HG02938 (cell line): ENCODE measurements at regions not wholly inside any gene's neighbourhood (a gene's known extent, or its start where the extent isn't known, plus 50 kb on each side); places are given as distances from the start of the nearest gene placed in this dataset.

Experiments used
- ATAC-seq: cut with Tn5 transposase; IDR thresholded peaks from one replicate; pipeline ENCODE4 v1.9.1; 2021; ENCODE audit warnings: mild to moderate bottlenecking, moderate library complexity; ENCODE audit not compliant: unreplicated experiment

DNA sequence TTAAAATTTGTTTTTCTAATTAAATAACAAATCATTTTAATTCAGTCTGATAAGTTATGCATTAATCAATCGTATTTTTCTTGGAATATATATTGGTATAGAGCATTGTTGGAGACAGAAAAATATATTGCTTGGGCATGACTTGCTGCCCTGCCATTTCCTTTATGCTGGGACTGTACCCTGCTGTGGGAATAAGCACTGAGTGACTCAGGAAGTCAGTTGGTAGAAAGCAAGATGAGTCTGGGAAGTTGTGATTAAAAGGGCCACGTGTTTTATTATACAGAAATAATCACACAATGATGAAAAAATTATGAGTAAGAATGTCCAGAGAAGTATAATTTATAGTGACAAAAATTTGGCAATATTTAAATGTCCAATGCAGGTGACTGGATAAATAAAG, 139.5 kb downstream of the KIF18A start:
- no peak for ATAC-seq

DNA sequence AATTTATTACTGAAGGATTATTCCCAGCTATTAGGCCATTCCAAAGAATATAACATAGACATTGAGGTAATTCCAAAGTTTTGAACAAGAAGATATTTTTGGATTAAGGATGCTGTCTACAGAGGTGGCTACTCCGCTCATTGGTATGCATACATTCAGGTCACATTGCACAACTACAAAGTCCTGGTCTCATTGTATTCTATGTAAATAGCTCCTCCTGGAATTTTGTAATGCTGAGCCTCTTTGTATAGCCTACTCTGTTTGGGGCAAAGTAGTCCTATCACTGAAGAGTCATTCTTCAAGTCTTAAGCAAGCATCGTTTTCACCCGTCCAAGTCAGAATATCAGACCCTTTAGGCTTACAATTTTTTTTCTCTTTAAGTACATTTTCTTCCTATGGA, 142.4 kb downstream of the KIF18A start:
- no peak for ATAC-seq

DNA sequence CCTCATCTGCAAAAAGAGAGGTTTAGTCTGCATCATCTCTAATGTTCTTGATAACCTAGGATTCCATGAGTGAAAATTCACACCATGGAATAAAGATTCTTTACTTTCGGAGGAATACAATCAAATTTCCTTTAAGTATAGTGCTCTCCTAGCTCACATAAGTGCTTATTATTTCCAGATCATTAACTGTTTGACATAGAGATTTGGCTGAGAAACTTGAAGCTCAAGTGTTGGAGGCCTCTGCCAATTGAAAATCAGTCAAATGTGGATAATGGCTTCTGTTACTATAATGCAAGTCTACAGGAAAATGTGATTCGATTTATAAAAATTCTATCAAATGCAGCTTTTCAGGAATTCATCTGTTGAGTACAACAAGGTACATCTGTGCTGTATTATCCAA, 144.6 kb downstream of the KIF18A start:
- no peak for ATAC-seq

DNA sequence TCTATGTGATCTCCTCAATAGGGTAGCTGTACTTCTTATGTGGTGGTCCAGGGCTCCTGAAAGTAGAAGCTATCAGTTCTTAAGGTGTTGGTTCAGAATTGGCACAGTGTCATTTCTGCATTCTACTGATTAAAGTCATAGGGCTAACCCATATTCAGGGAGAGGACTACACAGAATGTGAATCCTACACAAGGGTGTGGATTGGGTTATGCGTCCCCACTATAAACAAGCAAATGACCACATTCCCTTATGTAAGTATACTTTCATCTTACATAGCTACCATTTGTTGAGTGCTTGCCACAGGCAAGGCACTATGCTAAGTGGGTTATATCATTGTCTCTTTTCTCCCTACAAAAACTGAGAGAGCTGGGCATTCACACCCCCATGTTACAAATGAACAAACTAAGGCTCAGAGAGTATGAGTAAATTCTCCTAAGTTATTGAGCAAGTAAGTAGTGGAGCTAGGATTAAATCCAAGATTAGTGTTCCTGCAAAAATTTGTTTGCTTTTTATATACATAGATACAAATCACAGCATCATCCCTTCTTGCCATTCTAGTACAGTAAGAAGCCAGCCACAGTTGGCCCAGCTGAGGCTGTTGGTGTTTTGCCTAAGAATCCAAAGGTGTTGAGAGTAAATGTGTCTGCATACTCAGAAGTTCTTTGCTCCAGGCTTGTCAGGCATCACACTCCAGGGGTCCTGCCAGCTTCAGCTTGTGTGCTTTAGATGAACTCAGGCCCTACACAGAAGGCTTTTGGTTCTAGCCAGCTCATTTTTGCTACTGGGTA, 157.8 kb downstream of the KIF18A start:
- ATAC-seq = no peak

DNA sequence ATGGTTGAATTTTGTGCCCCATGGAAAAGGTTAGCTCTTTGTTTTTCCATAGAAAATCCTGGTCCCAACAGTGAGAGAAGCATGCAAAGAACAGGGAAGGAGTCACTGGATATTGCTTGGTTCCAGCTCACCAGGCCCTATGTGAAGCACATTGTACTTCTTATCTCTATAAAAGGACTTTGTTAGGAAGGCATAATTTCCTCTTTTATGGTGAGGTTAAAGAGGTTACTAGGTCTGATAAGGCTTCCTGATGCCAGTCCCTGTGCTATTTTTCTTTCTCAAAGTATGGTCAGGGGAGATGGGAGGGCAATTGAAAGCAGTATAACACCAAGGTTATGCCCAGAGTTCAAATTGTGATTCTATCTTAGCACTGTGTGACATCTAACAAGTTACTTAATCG, 162.6 kb downstream of the KIF18A start:
- ATAC-seq = no peak

DNA sequence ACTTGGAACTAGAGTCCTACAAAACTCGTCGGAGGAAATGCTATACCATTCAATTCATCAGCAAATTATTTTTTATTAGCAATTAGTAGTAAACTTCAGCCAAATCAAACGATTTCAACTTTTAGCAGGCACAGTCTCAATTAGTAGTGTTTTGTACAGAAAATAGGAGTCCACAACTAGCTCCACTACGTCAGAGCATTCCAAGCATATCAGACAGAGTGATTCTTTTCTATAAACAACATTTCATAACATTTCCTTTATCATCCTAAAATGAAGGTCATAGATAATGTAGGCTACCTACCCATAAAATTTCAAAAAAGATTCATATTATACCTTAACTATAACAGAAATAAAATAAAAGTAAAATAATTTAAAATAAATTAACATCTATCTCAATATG, 169.9 kb downstream of the KIF18A start:
- no peak for ATAC-seq

DNA sequence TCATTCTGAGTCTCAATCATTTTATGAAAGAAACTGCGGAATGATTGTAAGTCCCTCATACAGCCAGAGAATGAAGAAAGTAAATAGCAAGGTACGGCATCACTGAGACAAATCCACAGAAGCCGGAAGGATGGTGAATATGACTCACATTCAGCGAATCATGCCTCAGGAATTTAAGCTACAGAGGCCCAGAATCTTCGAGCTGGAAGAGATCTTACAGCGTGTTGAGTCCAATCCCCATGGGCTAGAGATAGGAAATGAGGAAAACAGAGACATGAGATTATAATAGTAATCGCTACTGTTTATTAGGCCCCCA, 173.2 kb downstream of the KIF18A start:
- no peak for ATAC-seq

DNA sequence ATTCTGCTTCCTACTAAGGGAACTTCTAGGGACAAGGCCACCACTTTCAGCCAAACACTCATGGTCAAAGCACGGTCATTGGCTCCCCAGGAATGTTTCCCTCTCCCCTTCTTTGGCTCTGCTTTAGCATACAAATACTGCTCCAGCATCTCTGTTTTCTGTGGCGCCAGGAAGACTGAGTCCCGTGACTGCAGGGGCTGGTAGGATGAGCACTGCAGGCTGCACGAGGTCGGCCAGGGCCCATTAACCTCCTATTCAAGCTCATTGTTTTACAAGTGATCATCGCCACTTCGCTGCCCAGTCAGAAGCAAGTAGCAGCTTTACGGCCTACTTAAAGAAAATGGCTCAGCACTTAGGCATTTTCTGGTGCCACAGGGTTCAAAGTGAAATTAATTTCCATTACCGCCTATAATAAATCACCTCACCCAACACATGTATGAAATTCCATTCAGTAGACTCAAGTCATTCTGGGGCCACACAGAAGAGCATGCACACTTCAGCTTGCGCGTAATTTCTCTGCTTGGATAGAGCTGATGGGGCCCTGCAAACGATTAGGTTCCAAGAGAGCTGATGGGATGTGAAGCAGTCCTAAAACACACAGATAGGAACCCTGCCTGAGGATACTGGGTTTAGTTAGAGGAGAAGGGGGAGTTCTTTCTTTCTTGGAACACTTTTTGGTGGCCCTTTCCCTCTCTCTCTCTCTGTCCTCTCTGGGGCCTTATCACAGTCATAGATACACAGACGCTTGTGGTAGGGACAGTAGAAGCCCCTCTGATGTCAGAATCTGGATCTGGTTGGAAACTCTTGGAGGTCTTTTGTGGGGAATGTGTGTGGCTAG, 173.7 kb downstream of the KIF18A start:
- no peak for ATAC-seq

DNA sequence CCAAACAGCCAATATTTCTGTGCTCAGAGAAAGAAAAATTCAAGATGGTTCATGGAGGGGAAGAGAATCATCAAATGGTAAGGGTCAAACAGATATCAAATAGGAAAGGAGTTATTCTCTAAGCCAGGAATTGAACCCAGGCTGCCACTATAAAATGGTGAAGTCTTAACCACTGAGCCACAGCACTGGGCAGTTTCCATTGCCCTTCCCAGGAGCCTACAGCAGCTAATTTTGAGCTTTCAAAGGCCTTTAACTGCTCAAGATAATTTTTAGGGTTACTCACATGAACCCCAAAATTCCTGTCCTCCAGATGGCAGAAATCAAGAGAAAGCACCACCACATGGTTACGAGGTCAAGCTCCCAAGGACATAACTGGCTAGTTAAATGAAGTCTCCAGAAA, 176.2 kb downstream of the KIF18A start:
- ATAC-seq = no peak

DNA sequence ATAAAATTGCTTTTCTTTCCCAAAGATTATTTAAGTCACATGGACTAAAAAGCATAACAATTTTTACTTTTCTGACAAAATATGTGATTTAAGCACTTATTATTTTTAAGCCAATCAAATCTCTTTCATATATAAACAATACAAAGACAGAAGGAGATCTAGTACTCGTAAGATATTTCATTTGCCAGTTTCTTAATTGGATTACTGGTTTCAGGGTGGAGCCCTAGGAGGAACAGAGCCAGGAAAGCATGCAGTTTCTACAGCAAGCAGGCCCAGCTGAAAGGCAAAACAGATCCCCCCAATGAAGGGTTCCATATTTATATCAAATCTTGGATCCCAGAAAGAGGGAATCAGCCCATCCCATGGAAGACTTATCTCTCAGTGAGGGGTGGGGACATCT, 177.0 kb downstream of the KIF18A start:
- no peak for ATAC-seq

DNA sequence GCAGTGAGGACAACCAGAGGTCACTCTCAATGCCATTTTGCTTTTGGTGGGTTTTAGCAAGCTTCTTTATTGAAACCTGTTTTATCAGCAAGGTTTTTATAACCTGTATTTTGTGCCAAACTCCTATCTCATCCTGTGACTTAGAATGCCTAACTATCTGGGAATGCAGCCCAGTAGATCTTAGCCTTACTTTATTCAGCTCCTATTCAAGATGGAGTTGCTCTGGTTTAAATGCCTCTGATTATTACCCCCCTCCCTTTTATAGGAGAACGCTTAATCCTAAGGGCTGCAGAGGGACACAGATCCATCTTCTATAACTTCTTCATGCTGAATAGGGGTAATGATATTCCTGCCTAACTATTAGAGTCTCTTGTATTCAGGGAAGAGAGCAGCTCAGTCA, 179.1 kb downstream of the KIF18A start:
- ATAC-seq = no peak

DNA sequence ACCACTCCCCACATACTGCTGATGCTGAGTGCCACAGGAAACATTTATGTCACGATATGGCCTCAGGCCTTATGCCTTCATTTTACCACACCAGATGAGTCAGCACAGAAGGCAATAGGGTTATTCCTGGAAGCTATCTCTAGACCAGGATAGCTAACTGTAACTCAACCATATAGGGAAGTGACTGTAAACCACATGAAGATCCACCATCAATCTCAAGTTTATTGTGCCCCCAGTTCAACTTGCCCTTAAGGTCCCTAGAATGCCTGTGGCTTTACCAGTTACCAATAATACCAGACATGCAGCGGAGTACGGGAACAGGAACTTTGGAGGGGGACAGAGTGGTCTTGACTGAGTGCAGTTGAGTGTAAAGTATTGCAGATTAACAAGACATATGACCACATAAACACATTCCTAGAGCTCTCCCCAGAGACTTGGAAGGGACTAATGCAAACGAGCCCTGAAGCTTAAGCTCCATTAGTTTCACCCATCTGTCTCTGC, 180.9 kb downstream of the KIF18A start:
- no peak for ATAC-seq

DNA sequence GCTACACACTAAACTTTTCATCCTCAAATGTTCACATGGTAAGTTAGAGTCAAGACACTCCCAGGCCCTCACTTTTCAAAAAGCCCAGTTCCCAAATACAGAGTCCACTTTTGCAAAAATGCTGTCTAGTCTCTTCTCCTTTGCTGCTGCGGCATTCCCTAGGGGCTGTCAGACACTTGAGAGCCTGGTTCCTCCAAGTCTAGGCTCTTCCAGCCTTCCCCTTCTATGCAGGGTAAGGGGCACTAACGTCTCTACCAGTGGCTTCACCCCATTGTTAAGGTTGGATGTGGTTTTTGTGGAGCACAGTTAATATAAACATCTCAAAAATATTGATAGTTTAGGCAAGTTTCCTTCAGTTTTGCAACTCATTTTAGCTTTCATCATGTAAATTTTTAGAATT, 181.5 kb downstream of the KIF18A start:
- ATAC-seq = no peak

DNA sequence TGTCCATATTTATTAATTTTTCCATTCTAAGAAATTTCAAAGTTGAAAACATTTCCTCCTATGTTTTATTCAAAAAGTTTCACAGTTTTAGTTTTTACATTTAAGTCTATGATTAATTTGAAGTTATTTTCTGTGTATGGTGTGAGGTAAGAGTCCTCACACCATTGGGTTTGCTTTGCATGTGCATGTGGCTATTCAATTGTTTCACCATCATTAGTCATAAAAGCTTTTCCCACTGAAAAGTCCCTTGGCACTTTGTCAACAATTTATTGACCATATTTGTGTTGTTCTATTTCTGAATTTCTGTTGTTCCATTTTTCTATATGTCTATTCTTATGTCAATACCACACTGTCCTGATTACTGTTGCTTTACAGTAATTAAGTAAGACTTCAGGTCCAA, 186.5 kb downstream of the KIF18A start:
- ATAC-seq = no peak

DNA sequence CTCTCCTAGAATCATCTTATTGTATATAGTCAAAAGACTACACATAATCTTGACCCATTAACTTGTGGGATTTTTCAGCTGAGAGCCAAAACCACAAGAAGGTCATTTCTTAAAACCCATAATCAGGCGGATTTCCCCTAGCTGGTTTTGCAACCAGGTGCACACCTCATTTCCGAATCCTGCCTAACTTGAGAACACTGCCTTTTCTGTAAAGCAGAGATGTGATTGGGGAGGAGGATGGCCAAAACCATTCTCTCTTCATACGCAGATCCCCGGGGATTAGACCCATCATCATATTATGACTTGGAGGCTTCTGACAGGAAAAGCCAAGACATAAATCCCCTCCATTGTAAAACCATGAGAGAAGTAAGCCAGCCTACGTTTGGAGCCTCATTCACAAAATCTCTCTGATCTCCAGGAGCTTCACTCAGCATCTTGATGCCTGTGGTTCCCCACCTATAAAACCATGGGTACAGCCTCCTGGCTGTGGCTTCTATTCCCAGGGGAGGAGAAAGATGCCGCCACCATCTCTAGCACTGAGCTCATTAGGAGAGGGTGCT, 191.3 kb downstream of the KIF18A start:
- peak; percentile 94 for ATAC-seq

DNA sequence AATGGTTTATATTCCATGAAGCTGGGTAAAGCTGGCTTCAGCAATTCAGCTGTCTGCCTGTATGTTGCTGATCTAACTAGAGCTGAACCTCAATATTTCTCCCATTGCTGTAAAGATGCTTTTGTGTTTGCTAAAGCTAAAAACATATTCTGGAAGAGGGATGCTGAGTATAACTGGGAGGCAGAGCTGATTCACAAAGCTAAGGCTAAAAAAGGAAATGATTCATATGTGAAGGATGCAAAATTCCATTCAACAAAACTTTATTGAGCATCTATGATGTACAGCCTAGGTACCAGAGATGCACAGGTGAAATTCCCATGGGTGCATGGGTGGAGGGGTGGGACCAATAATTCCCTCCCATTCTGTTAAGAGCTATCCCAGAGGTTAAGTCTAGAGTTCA, 193.9 kb downstream of the KIF18A start:
- ATAC-seq = no peak

DNA sequence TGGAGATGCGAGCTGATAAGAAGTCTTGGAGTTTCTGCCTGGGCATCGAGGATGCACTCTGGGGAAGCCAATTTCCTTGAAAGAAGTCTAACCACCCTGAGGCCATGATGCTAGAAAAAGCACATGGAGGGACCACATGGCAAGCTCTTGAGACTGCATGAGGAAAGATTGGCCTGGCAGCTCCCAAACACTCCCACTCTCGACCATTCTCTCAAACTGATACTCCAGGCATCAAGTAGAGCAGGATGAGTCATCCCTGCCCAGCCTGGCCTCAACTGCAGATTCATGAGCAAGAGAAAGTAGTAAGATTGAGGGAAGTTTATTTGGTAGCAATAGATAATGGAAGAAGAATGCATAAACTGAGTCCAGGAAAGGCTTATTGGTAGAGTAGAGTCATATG, 194.3 kb downstream of the KIF18A start:
- ATAC-seq = no peak

DNA sequence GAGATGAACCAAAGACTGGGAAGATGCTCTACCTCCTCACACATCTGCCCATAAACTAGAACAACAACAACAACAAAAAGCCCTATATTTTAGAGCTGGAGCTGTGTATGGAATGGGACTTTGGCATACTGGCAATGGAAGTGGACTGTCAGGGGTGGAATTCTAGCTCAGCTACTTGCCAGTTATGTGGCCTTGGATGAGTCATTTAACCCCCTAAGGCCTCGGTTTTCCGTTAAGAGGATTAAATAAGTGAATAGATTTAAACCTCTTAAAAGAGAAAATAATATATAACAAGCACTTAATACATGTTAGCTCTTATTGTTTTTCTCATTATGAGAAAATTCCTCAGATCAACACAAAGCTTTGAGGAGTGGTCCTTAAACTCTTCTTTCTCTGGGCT, 195.0 kb downstream of the KIF18A start:
- ATAC-seq = no peak

DNA sequence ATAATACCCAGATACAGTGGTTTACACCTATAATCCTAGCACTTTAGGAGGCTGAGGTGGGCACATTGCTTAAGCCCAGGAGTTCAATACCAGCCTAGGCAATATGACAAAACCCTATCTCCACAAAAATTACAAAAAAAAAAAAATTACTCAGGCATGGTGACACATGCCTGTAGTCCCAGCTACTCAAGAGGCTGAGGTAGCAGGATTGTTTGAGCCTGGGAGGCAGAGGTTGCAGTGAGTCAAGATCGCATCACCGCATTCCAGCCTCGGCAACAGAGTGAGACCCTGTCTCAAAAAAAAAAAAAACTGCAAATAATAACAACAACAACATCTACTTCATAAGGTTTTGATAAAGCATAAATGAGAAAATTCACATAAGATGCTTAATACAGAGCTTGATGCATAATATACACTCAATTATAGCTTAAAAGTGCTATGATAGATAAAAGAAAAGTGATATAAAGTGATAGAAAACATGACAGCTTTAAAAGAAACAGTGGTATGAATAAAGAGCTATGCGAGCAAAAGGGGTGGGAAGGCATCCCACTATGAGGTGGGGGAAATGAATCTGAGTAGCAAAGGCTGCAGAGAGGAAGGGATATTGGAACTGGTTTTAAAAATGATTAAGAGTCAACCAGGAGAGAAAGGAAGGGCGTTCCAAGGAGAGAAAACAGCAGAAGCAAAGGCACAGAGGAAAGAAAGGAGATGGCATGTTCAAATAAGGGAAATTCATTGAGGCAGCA, 197.6 kb downstream of the KIF18A start:
- ATAC-seq = no peak

DNA sequence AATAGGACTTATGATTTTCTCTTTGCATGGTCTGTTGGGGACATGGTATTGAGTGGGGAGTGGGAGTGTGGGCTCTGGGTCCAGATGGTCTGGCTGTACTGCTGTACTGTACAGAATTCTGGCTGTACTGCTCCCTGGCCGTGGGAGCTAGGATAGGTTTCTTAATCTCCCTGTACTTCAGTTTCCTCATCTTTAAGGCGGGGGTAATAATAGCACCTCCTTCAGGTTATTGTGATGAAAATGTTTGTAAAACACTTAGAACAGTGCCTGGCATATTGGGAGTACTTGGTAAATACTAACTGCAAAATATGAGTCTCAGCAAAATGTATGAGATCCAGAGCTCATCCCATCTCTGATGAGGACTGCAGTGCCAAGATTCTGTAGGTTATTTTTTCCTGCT, 198.6 kb downstream of the KIF18A start:
- ATAC-seq = no peak

DNA sequence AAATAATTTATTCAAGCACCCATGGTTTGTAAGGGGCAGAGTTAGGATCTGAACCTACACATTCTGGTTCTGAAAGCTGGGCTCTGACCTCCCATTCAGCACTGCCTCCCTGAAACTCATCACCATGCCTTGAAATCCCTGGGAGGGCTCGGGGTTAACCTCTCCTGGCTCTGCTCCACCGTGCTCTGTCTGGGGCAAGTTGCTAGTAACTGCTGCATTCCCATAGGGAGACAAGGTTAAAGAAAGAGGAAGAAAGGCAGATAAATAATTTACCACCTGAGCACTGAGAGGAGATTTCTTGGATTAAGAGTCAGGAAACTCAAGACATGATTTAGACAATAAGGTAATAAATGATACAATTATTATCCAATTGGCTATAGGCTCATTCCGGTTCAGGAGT, 199.3 kb downstream of the KIF18A start:
- ATAC-seq = no peak
